H1 (cell line): ENCODE measurements at regions not wholly inside any gene's neighbourhood (a gene's known extent, or its start where the extent isn't known, plus 50 kb on each side); places are given as distances from the start of the nearest gene placed in this dataset.

Experiments used
- CTCF ChIA-PET: fragments of 300-600 bp; sonication (Branson Sonifier 250); formaldehyde crosslinking; loops from one replicate; lab custom pipeline; 2021; ENCODE audit not compliant: partially characterized antibody; lab: Charles Lee
- POLR2A ChIA-PET: fragments of 300-600 bp; sonication (Branson Sonifier 250); formaldehyde crosslinking; loops from one replicate; lab custom pipeline; 2021; ENCODE audit warnings: inconsistent platforms; ENCODE audit not compliant: partially characterized antibody; lab: Charles Lee
- DNase-seq, 2 experiments: peaks; one replicate each; pipeline versions ENCODE4 v3.0.0 to v3.0.0-alpha.2; 2010 to 2022; ENCODE audit warnings: low spot score in 2 of 2, low read depth in 1 of 2, mixed read lengths in 1 of 2
- FAIRE-seq: peaks from 2 replicates; lab custom pipeline; 2011; peaks lifted over from hg19 to GRCh38; lab: Jason Lieb, UNC
- H2AFZ ChIP-seq: 2 replicates; pipeline ENCODE4 v1.8.1; 2012; ENCODE audit warnings: low read length, inconsistent platforms
- H2AK5ac ChIP-seq: 2 replicates; pipeline ENCODE4 v1.6.1; 2013; ENCODE audit warnings: low read depth, low read length
- H2BK120ac ChIP-seq: replicated peaks from 2 replicates; pipeline ENCODE3; 2013; ENCODE audit warnings: low read depth, low read length, inconsistent platforms
- H2BK12ac ChIP-seq: 2 replicates; pipeline ENCODE4 v1.6.1; 2013; ENCODE audit warnings: low read depth, low read length
- H2BK15ac ChIP-seq: 2 replicates; pipeline ENCODE4 v1.6.1; 2013; ENCODE audit warnings: low read length
- H2BK20ac ChIP-seq: 2 replicates; pipeline ENCODE4 v1.6.1; 2013; ENCODE audit warnings: low read length
- H2BK5ac ChIP-seq: 2 replicates; pipeline ENCODE4 v1.6.1; 2013; ENCODE audit warnings: low read depth, low read length
- H3K14ac ChIP-seq: 2 replicates; pipeline ENCODE4 v1.6.1; 2013; ENCODE audit warnings: inconsistent platforms; ENCODE audit not compliant: insufficient read length
- H3K18ac ChIP-seq: 2 replicates; pipeline ENCODE4 v1.6.1; 2013; ENCODE audit warnings: low read length; ENCODE audit errors: extremely low read depth
- H3K23ac ChIP-seq: 2 replicates; pipeline ENCODE4 v1.6.1; 2013; ENCODE audit warnings: inconsistent platforms; ENCODE audit not compliant: insufficient read length
- H3K23me2 ChIP-seq: 2 replicates; pipeline ENCODE4 v1.6.1; 2013; ENCODE audit warnings: low read depth, low read length
- H3K27ac ChIP-seq: 2 replicates; pipeline ENCODE4 v1.6.1; 2011; ENCODE audit warnings: low read depth, low read length, inconsistent platforms
- H3K27me3 ChIP-seq, 4 experiments: replicated peaks in 1 of 4; 1 replicate in 1 of 4; 2 replicates in 3 of 4; pipeline versions ENCODE4 v1.6.1 to v1.8.1; 2011 to 2013; ENCODE audit warnings: low read length in 3 of 4, mild to moderate bottlenecking in 3 of 4, inconsistent platforms in 2 of 4, mixed read lengths in 2 of 4, moderate library complexity in 1 of 4; ENCODE audit not compliant: control insufficient read depth in 3 of 4, insufficient read depth in 3 of 4; ENCODE audit errors: extremely low read depth in 1 of 4
- H3K36me3 ChIP-seq, 4 experiments: 2 replicates each; pipeline versions ENCODE4 v1.6.1 to v1.8.1; 2011 to 2013; ENCODE audit warnings: mild to moderate bottlenecking in 4 of 4, low read length in 3 of 4, moderate library complexity in 2 of 4, control low read depth in 1 of 4, inconsistent platforms in 1 of 4; ENCODE audit not compliant: insufficient read depth in 4 of 4, control insufficient read depth in 2 of 4
- H3K4ac ChIP-seq: replicated peaks from 2 replicates; pipeline ENCODE3; 2013; ENCODE audit warnings: low read length, low read depth, mixed read lengths, inconsistent platforms; ENCODE audit not compliant: insufficient read length
- H3K4me1 ChIP-seq, 4 experiments: replicated peaks in 1 of 4; 1 replicate in 1 of 4; 2 replicates in 3 of 4; pipeline versions ENCODE4 v1.6.1 to v1.8.1; 2011 to 2013; ENCODE audit warnings: low read length in 3 of 4, inconsistent platforms in 2 of 4, mixed read lengths in 1 of 4; ENCODE audit not compliant: insufficient read depth in 4 of 4, control insufficient read depth in 3 of 4
- H3K4me2 ChIP-seq, 2 experiments: 2 replicates each; pipeline versions ENCODE4 v1.6.1 to v1.8.1; 2011 to 2013; ENCODE audit warnings: low read depth in 2 of 2, low read length in 2 of 2, control low read depth in 1 of 2, inconsistent platforms in 1 of 2, mild to moderate bottlenecking in 1 of 2; ENCODE audit not compliant: insufficient read depth in 1 of 2
- H3K4me3 ChIP-seq, 4 experiments: fragments of 200-600, 300-600 bp in 1 of 4; sonication (generic), shearing (Covaris generic), sonication (Bioruptor Twin) in 1 of 4; 2 replicates each; pipeline versions ENCODE4 v1.5.1 to v1.8.1; 2011 to 2016; ENCODE audit warnings: low read length in 4 of 4, low read depth in 3 of 4, control low read depth in 2 of 4, inconsistent platforms in 2 of 4, mild to moderate bottlenecking in 2 of 4, mixed read lengths in 1 of 4, moderate library complexity in 1 of 4; ENCODE audit not compliant: insufficient read depth in 2 of 4; ENCODE audit errors: extremely low read depth in 1 of 4
- H3K56ac ChIP-seq: replicated peaks from 2 replicates; pipeline ENCODE3; 2013; ENCODE audit warnings: low read depth, mild to moderate bottlenecking, mixed read lengths, low read length, inconsistent platforms; ENCODE audit not compliant: insufficient read length
- H3K79me1 ChIP-seq: 2 replicates; pipeline ENCODE4 v1.6.1; 2013; ENCODE audit warnings: low read depth, low read length, control low read depth
- H3K79me2 ChIP-seq, 2 experiments: 2 replicates each; pipeline versions ENCODE4 v1.6.1 to v1.8.1; 2012 to 2013; ENCODE audit warnings: low read length in 2 of 2, mild to moderate bottlenecking in 2 of 2, inconsistent platforms in 1 of 2; ENCODE audit not compliant: insufficient read depth in 2 of 2, control insufficient read depth in 1 of 2
- H3K9ac ChIP-seq, 4 experiments: replicated peaks in 1 of 4; 1 replicate in 1 of 4; 2 replicates in 3 of 4; pipeline versions ENCODE4 v1.6.1 to v1.8.1; 2011 to 2013; ENCODE audit warnings: low read depth in 3 of 4, low read length in 3 of 4, control low read depth in 2 of 4, mild to moderate bottlenecking in 2 of 4, moderate library complexity in 2 of 4, inconsistent platforms in 1 of 4; ENCODE audit errors: extremely low read depth in 1 of 4
- H3K9me3 ChIP-seq, 2 experiments: 2 replicates each; pipeline versions ENCODE4 v1.6.1 to v1.8.1; 2012 to 2013; ENCODE audit warnings: mild to moderate bottlenecking in 2 of 2, moderate library complexity in 2 of 2, control low read depth in 1 of 2, inconsistent platforms in 1 of 2, low read depth in 1 of 2, low read length in 1 of 2, mixed read lengths in 1 of 2; ENCODE audit not compliant: insufficient read depth in 2 of 2
- H4K20me1 ChIP-seq, 2 experiments: replicated peaks in 1 of 2; 2 replicates each; pipeline versions ENCODE3 to v1.8.1; 2011 to 2013; ENCODE audit warnings: inconsistent platforms in 2 of 2, low read length in 2 of 2, mild to moderate bottlenecking in 1 of 2; ENCODE audit not compliant: insufficient read depth in 2 of 2, control insufficient read depth in 1 of 2
- H4K5ac ChIP-seq: 2 replicates; pipeline ENCODE4 v1.6.1; 2013; ENCODE audit warnings: low read length, low read depth, mixed read lengths, inconsistent platforms; ENCODE audit not compliant: insufficient read length
- H4K8ac ChIP-seq: 2 replicates; pipeline ENCODE4 v1.8.0; 2013; ENCODE audit warnings: mild to moderate bottlenecking, moderate library complexity, low read length, inconsistent platforms; ENCODE audit not compliant: insufficient read depth; ENCODE audit errors: extremely low read depth
- H4K91ac ChIP-seq: replicated peaks from 2 replicates; pipeline ENCODE3; 2013; ENCODE audit warnings: low read length, mixed read lengths, inconsistent platforms; ENCODE audit not compliant: insufficient read length
- FOSL1 ChIP-seq: IDR thresholded peaks from 2 replicates; pipeline ENCODE4 v1.6.1; 2011; ENCODE audit warnings: mild to moderate bottlenecking, low read depth, low read length, moderate library complexity; ENCODE audit not compliant: insufficient read depth
- SIX5 ChIP-seq: IDR thresholded peaks from 2 replicates; pipeline ENCODE4 v1.6.1; 2011; ENCODE audit warnings: mild to moderate bottlenecking, low read depth, low read length
- USF2 ChIP-seq: IDR thresholded peaks from 2 replicates; pipeline ENCODE4 v1.6.1; 2011; ENCODE audit warnings: low read length, improper control_type of control experiment
- WGBS, 2 experiments: shearing (Covaris generic) in 1 of 2; methylation state at CpG; one replicate each; pipeline versions ENCODE4 v1.1.6 to v1.1.7; 2013 to 2015; ENCODE audit warnings: low lambda C conversion rate in 2 of 2, mixed read lengths in 2 of 2, inconsistent platforms in 1 of 2, low coverage in 1 of 2, missing lambda C conversion rate in 1 of 2; ENCODE audit not compliant: insufficient replicate concordance in 2 of 2, insufficient coverage in 1 of 2, insufficient read length in 1 of 2; ENCODE audit errors: extremely low coverage in 1 of 2, missing lambda C conversion rate in 1 of 2; 5-methylcytosine and 5-hydroxymethylcytosine counted together

GRCh38 chr13:91105270-91105669, 242.2 kb upstream of the MIR17HG start:
- Histone ChIP-seq H4K91ac (no peak overlapping the region), H3K9ac (no peak overlapping the region), H3K14ac (no peak overlapping the region), H4K20me1 (no peaks in the 10 kb centered on the region), H4K5ac (no peak overlapping the region), H2BK15ac (no peak overlapping the region), H4K8ac (no peak overlapping the region), H3K23me2 (no peaks in the 10 kb centered on the region), H3K18ac (no peak overlapping the region), H3K4me3 (no peak overlapping the region), H2BK120ac (no peak overlapping the region), H3K56ac (no peak overlapping the region), H3K36me3 (no peaks in the 10 kb centered on the region), H3K9me3 (no peaks in the 10 kb centered on the region; a peak in 1 of 4 replicates), H3K27me3 (peaks cover 0 to 1% (median 0%) of the 10 kb centered on the region in 4 experiments; a peak in 1 of 7 replicates), H2AK5ac (no peak overlapping the region), H2BK20ac (no peak overlapping the region), H3K4me1 (no peaks in the 10 kb centered on the region), H2BK5ac (no peak overlapping the region), H3K23ac (no peak overlapping the region), H2AFZ (no peak overlapping the region), H2BK12ac (no peak overlapping the region), H3K4me2 (no peak overlapping the region), H3K4ac (no peak overlapping the region), H3K79me1 (no peaks in the 10 kb centered on the region), H3K27ac (no peak overlapping the region), H3K79me2 (no peaks in the 10 kb centered on the region)
- FAIRE-seq, result no peak
- WGBS, 2 experiments, result 92% methylated on average over 3 of the region's 3 CpGs; no CpG with 5 or more reads in 1 of the 2 experiments
- ChIA-PET POLR2A (no interaction called here), CTCF (no interaction called here)
- no peak for DNase-seq
- TF ChIP-seq FOSL1, result no peak
- no peak for TF ChIP-seq USF2
- TF ChIP-seq SIX5, result no peak
